Fibroblast of lung (primary cell): ENCODE measurements at regions not wholly inside any gene's neighbourhood (a gene's known extent, or its start where the extent isn't known, plus 50 kb on each side); places are given as distances from the start of the nearest gene placed in this dataset.

Experiments used
- CTCF ChIP-seq, 2 donors: IDR thresholded peaks in 1 of 2; conservative IDR thresholded peaks in 1 of 2; 1 replicate in 1 of 2; 2 replicates in 1 of 2; pipeline ENCODE4 v1.5.1; 2011 to 2012; ENCODE audit warnings: low read length in 2 of 2, control low read depth in 1 of 2, inconsistent platforms in 1 of 2, low read depth in 1 of 2, mild to moderate bottlenecking in 1 of 2
- EZH2 ChIP-seq: IDR thresholded peaks from 2 replicates; pipeline ENCODE4 v1.5.1; 2012; ENCODE audit warnings: low read length, control low read depth, mild to moderate bottlenecking; ENCODE audit errors: missing control alignments

- no peak for TF ChIP-seq CTCF (conservative IDR thresholded peaks at IDR 0.05 in 1 of 2, IDR thresholded peaks at IDR 0.05 in 1 of 2; ENCODE audit: low read depth in 1 of 2, low read length in 2 of 2)
- TF ChIP-seq EZH2: no peak
Observed at GRCh38 chr5:168073991-168074800, 217.2 kb upstream of the WWC1 start.
